K562 (cell line): ENCODE measurements at regions not wholly inside any gene's neighbourhood (a gene's known extent, or its start where the extent isn't known, plus 50 kb on each side); places are given as distances from the start of the nearest gene placed in this dataset.

Experiments
- RAD21 ChIP-seq, 2 experiments: fragments of 250-450 bp in 1 of 2; fragments of 450-650 bp in 1 of 2; sonication (Bioruptor Pico) in 1 of 2; formaldehyde crosslinking in 1 of 2; IDR thresholded peaks in 1 of 2; conservative IDR thresholded peaks in 1 of 2; 2 replicates each; pipeline versions ENCODE4 v1.4.0 to v1.8.0; 2020 to 2022; ENCODE audit warnings: mild to moderate bottlenecking in 2 of 2, moderate library complexity in 1 of 2
- STAG1 ChIP-seq: sonication (generic); formaldehyde crosslinking; IDR thresholded peaks from 2 replicates; pipeline ENCODE4 v1.5.0; 2020; ENCODE audit warnings: missing genetic modification reagents, borderline replicate concordance
- ZZZ3 ChIP-seq: fragments of 450-650 bp; IDR thresholded peaks from 2 replicates; pipeline ENCODE4 v1.6.1; 2016; ENCODE audit warnings: antibody characterized with exemption, mild to moderate bottlenecking, moderate library complexity
- TF ChIP-seq, protein P1 (sequence below): sonication (generic); formaldehyde crosslinking; IDR thresholded peaks from 2 replicates; pipeline ENCODE4 v1.9.0; 2022; ENCODE audit warnings: mild to moderate bottlenecking, missing genetic modification reagents
- TF ChIP-seq, protein P2 (sequence below): sonication (generic); formaldehyde crosslinking; IDR thresholded peaks from 2 replicates; pipeline ENCODE4 v1.8.1; 2022; ENCODE audit warnings: missing genetic modification reagents
- TF ChIP-seq, protein P3 (sequence below): fragments of 200-800 bp; sonication (Bioruptor generic); IDR thresholded peaks from 2 replicates; pipeline ENCODE4 v1.6.1; 2017; ENCODE audit warnings: missing genetic modification characterization, missing compliant biosample characterization

DNA sequence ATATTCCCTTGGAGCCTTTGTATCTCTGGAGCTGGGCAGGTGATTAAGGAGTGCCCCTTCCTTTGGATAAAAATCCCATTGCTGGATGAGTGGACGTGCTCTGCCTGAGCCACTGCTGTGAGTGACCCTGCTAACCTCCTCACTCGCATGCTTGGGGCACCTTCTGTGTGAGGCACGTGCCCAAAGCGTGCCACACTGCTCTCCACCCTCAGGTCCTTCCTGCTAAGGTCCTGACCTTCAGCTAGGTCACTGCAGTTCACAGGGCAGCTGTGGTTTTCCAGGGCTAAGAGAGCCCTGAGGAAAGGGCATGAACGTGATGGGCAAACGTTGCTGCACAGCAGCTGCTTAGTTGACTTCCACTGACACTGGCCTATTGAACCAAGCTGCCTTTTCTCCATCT lies 204.4 kb upstream of the COBL start:
- TF ChIP-seq STAG1 (CRISPR knock-in tag) (no peak), RAD21 (CRISPR knock-in tag; conservative IDR thresholded peaks at IDR 0.05 in 1 of 2, IDR thresholded peaks at IDR 0.05 in 1 of 2) (no peak), ZZZ3 (no peak)
- TF ChIP-seq, protein P1, sequence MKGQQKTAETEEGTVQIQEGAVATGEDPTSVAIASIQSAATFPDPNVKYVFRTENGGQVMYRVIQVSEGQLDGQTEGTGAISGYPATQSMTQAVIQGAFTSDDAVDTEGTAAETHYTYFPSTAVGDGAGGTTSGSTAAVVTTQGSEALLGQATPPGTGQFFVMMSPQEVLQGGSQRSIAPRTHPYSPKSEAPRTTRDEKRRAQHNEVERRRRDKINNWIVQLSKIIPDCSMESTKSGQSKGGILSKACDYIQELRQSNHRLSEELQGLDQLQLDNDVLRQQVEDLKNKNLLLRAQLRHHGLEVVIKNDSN: no peak
- TF ChIP-seq, protein P2, sequence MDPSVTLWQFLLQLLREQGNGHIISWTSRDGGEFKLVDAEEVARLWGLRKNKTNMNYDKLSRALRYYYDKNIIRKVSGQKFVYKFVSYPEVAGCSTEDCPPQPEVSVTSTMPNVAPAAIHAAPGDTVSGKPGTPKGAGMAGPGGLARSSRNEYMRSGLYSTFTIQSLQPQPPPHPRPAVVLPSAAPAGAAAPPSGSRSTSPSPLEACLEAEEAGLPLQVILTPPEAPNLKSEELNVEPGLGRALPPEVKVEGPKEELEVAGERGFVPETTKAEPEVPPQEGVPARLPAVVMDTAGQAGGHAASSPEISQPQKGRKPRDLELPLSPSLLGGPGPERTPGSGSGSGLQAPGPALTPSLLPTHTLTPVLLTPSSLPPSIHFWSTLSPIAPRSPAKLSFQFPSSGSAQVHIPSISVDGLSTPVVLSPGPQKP (CRISPR knock-in tag): no peak
- TF ChIP-seq, protein P3, sequence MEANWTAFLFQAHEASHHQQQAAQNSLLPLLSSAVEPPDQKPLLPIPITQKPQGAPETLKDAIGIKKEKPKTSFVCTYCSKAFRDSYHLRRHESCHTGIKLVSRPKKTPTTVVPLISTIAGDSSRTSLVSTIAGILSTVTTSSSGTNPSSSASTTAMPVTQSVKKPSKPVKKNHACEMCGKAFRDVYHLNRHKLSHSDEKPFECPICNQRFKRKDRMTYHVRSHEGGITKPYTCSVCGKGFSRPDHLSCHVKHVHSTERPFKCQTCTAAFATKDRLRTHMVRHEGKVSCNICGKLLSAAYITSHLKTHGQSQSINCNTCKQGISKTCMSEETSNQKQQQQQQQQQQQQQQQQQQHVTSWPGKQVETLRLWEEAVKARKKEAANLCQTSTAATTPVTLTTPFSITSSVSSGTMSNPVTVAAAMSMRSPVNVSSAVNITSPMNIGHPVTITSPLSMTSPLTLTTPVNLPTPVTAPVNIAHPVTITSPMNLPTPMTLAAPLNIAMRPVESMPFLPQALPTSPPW (CRISPR knock-in tag): no peak
